Upper lobe of left lung (tissue), 6 donors: ENCODE measurements at regions not wholly inside any gene's neighbourhood (a gene's known extent, or its start where the extent isn't known, plus 50 kb on each side); places are given as distances from the start of the nearest gene placed in this dataset.
A peak's percentile ranks its signal among the peaks of the same experiment; 100 is the strongest.

Source experiments
- ATAC-seq, 2 donors: fragments of 200-7000 bp; cut with Tn5 transposase; one replicate each; pipeline ENCODE4 v1.9.1; 2022; ENCODE audit warnings: mild to moderate bottlenecking in 2 of 2, moderate library complexity in 2 of 2; ENCODE audit not compliant: low FRiP score in 2 of 2
- DNase-seq, 2 donors: peaks; one replicate each; pipeline ENCODE4 v3.0.0-alpha.2; 2019 to 2020
- H3K27ac ChIP-seq, 4 donors: fragments of 200-600 bp; sonication (generic); one replicate each; pipeline ENCODE4 v1.5.1; 2016 to 2019
- H3K27me3 ChIP-seq, 4 donors: fragments of 200-600 bp; sonication (generic); one replicate each; pipeline ENCODE4 v1.5.1; 2017 to 2019
- H3K36me3 ChIP-seq, 4 donors: fragments of 200-600 bp; sonication (generic); one replicate each; pipeline ENCODE4 v1.5.1; 2016 to 2019
- H3K4me1 ChIP-seq, 4 donors: fragments of 200-600 bp; sonication (generic); one replicate each; pipeline ENCODE4 v1.5.1; 2018 to 2019
- H3K4me3 ChIP-seq, 4 donors: fragments of 200-600 bp; sonication (generic); one replicate each; pipeline ENCODE4 v1.5.1; 2017 to 2019; ENCODE audit warnings: mild to moderate bottlenecking in 2 of 4, moderate library complexity in 1 of 4
- H3K9me3 ChIP-seq, 4 donors: fragments of 200-600 bp; sonication (generic); one replicate each; pipeline ENCODE4 v1.5.1; 2018 to 2019
- EP300 ChIP-seq, 4 donors: sonication (generic); formaldehyde crosslinking; IDR thresholded peaks; one replicate each; pipeline ENCODE4 v1.5.1; 2017; ENCODE audit warnings: antibody characterized with exemption in 4 of 4, control low read depth in 2 of 4
- POLR2A ChIP-seq, 4 donors: fragments of 450-650 bp; IDR thresholded peaks; one replicate each; pipeline ENCODE4 v1.5.1; 2016 to 2017; ENCODE audit warnings: antibody characterized with exemption in 4 of 4, mild to moderate bottlenecking in 2 of 4
- POLR2AphosphoS5 ChIP-seq, 2 donors: sonication (generic); formaldehyde crosslinking; IDR thresholded peaks; one replicate each; pipeline ENCODE4 v1.5.1; 2017; ENCODE audit warnings: antibody characterized with exemption in 2 of 2
- WGBS, 2 donors: methylation state at CpG; one replicate each; pipeline ENCODE4 v1.1.5; 2017 to 2018; 5-methylcytosine and 5-hydroxymethylcytosine counted together
- TF ChIP-seq, protein P1 (sequence below), 6 experiments: fragments of 450-650 bp in 4 of 6; fragments of 200-600 bp in 2 of 6; sonication (generic) in 2 of 6; IDR thresholded peaks; one replicate each; pipeline ENCODE4 v1.5.1; 2016 to 2019; ENCODE audit warnings: antibody characterized with exemption in 6 of 6
- donor health status: DM: no; HTN: no; CAD: no; lungs with moderate emphysema.
- donor health status: DM: no; HTN: yes; CAD: no; lungs with severe emphysema.

DNA sequence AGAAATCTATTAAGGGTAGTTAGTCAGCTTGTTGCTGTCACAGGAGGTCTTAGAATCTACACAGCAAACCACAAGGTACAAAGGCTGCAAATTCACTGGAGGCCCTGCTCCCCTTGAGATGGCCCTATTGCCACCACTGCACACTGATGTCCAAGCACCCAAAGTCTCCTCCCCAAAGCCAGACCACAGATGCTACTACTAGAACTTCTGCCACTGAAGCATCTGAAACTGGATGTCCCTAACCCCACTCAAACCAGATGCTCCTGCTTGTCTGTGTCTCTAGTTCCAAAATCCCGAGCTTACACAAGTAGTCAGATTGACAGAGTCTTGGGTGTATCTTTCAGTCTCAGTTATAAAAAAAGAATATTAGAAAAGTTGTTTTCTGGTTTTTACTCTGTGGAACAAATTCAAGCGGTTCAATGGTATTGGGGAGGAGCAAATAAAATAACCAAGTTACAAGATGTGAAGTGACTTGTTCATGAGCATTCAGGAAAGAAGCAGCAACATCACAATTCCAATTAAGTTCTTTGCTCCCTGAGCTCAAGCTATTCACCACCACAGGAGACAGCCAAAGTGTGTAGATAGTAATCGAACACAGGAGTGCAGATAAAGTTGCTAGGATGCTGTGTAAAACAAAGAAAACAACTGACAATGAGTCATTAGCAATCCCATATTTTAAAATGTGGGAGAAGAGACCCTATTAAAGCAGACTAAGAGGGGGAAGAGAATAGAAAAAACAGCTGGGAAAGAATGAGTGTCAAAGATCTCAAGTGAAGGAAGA, 352.3 kb downstream of the PDGFC start:
- no peak overlapping the region for H3K4me3 ChIP-seq
- DNase-seq = no peak
- TF ChIP-seq EP300 (IDR thresholded peaks at IDR 0.05) = no peak
- no peak for TF ChIP-seq POLR2AphosphoS5 (IDR thresholded peaks at IDR 0.05)
- TF ChIP-seq, protein P1, sequence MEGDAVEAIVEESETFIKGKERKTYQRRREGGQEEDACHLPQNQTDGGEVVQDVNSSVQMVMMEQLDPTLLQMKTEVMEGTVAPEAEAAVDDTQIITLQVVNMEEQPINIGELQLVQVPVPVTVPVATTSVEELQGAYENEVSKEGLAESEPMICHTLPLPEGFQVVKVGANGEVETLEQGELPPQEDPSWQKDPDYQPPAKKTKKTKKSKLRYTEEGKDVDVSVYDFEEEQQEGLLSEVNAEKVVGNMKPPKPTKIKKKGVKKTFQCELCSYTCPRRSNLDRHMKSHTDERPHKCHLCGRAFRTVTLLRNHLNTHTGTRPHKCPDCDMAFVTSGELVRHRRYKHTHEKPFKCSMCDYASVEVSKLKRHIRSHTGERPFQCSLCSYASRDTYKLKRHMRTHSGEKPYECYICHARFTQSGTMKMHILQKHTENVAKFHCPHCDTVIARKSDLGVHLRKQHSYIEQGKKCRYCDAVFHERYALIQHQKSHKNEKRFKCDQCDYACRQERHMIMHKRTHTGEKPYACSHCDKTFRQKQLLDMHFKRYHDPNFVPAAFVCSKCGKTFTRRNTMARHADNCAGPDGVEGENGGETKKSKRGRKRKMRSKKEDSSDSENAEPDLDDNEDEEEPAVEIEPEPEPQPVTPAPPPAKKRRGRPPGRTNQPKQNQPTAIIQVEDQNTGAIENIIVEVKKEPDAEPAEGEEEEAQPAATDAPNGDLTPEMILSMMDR (IDR thresholded peaks at IDR 0.05) = no peak
- TF ChIP-seq POLR2A (IDR thresholded peaks at IDR 0.05) = no peak
- 50 to 75% methylated on average over 3 of the region's 3 CpGs for WGBS, 2 donors
- H3K27ac ChIP-seq = no peak overlapping the region
- no peak for ATAC-seq
- no peaks in the 10 kb centered on the region for H3K9me3 ChIP-seq
- H3K36me3 ChIP-seq = no peaks in the 10 kb centered on the region
- no peaks in the 10 kb centered on the region for H3K4me1 ChIP-seq
- no peaks in the 10 kb centered on the region for H3K27me3 ChIP-seq

DNA sequence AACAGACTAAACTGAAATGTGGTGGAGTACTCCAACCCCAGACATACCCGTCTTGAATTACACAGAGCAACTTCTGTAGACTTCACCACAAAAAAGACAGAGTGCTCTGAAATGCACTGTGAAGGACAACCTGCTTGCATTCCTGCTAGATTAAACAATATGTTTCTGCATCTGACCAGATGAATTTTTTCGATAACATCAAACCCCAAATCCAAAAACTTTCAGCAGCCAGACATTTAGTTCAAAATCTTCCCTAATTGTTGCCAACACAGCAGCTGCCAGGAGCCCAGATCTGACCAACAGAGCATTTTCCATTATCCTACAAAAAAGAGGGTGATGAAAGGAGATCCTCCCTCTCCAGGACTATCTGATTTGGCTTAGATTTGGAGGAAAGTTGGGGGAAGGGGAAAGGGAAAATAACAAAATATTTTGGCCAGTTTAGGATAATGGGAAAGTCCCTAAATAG, 356.5 kb downstream of the PDGFC start:
- H3K27ac ChIP-seq = no peak overlapping the region

DNA sequence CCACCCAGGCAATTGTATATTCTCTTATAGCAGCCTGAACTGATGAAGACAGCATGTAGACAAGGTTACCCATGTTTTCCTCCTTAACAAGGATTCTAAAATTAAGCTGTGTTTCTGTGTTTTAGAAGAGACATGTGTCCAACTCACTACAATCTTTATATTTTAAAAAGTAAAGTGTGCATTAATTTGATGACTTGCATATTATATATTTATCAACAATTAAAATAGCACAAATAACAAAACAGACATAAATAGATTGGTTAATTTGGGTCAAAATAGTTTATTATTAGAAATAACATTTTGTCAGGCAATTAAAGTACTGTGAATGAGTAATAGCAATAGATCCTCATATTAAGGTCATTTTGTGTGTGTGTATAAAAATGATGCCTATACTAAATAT, 357.1 kb downstream of the PDGFC start:
- DNase-seq = no peak
- TF ChIP-seq EP300 (IDR thresholded peaks at IDR 0.05) (no peak), POLR2A (IDR thresholded peaks at IDR 0.05) (no peak), POLR2AphosphoS5 (IDR thresholded peaks at IDR 0.05) (no peak)
- TF ChIP-seq, protein P1 (IDR thresholded peaks at IDR 0.05) = no peak
- H3K27ac ChIP-seq = no peak overlapping the region
- H3K4me3 ChIP-seq = no peak overlapping the region
- no peak for ATAC-seq
- H3K36me3 ChIP-seq = no peaks in the 10 kb centered on the region
- H3K27me3 ChIP-seq = no peaks in the 10 kb centered on the region
- H3K9me3 ChIP-seq = no peaks in the 10 kb centered on the region
- H3K4me1 ChIP-seq = no peaks in the 10 kb centered on the region

More for the DNA sequence above, 356.5 kb downstream of the PDGFC start:
- Histone ChIP-seq H3K9me3 (no peaks in the 10 kb centered on the region), H3K4me1 (no peaks in the 10 kb centered on the region), H3K36me3 (no peaks in the 10 kb centered on the region), H3K27me3 (no peaks in the 10 kb centered on the region), H3K4me3 (no peak overlapping the region)
- DNase-seq (no peak), ATAC-seq (peak in 1 of 2 donors; percentile 94)
- WGBS, 2 donors = 50 to 56% methylated on average over 2 of the region's 2 CpGs
- TF ChIP-seq POLR2AphosphoS5 (IDR thresholded peaks at IDR 0.05) = no peak

DNA sequence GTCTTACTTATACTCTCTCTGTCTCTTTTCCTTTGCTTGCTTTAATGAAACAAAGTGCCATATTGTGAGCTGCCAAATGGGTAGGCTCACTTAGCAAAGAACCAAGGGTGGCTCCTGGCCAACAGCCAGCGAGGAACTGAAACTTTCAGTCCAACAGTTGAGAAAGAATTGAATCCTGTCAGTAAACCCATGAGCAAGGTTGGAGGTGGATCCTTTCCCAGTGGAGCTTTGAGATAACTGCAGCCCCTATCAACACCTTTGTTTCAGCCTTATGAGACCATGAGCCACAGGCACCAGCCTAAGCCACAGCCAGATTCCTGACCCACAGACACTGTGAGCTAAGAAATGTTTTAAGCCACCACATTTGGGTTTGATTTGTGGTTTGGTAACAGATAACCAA, 362.2 kb downstream of the PDGFC start:
- TF ChIP-seq EP300 (IDR thresholded peaks at IDR 0.05) (no peak), POLR2AphosphoS5 (IDR thresholded peaks at IDR 0.05) (no peak), POLR2A (IDR thresholded peaks at IDR 0.05) (no peak)
- TF ChIP-seq, protein P1 (IDR thresholded peaks at IDR 0.05) = no peak
- H3K27me3 ChIP-seq = no peaks in the 10 kb centered on the region
- no peaks in the 10 kb centered on the region for H3K4me1 ChIP-seq
- WGBS, 2 donors = 65 to 71% methylated on average over 1 of the region's 1 CpG
- no peak overlapping the region for H3K27ac ChIP-seq
- ATAC-seq (no peak), DNase-seq (peak in 1 of 2 donors; percentile 21)
- no peak overlapping the region for H3K4me3 ChIP-seq
- H3K9me3 ChIP-seq = no peaks in the 10 kb centered on the region
- no peaks in the 10 kb centered on the region for H3K36me3 ChIP-seq

DNA sequence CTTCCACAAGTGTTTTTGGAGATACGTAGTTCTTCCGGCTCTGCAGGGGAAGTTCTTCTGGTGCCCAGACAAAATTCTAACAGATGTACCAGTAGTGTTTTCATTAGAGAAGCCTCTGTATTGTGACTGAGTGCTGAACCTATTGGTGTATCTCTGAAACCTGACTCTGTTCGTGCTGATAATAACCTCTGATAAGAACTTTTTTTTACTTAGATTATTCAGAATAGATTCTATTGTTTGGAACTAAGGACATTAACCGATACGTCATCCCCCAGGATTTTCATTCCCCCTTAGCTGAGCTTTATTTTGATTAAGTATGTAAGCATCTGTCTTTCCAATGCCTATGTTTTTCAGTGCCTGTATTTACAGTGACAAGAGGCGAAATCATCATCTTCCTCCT, 362.9 kb downstream of the PDGFC start:
- H3K27ac ChIP-seq = no peak overlapping the region
- H3K4me1 ChIP-seq = no peaks in the 10 kb centered on the region
- no peak overlapping the region for H3K4me3 ChIP-seq
- TF ChIP-seq POLR2AphosphoS5 (IDR thresholded peaks at IDR 0.05) (no peak), POLR2A (IDR thresholded peaks at IDR 0.05) (no peak), EP300 (IDR thresholded peaks at IDR 0.05) (no peak)
- TF ChIP-seq, protein P1 (IDR thresholded peaks at IDR 0.05) = no peak
- H3K9me3 ChIP-seq = no peaks in the 10 kb centered on the region
- 67 to 73% methylated on average over 5 to 6 of the region's 6 CpGs for WGBS, 2 donors
- H3K27me3 ChIP-seq = no peaks in the 10 kb centered on the region
- DNase-seq = no peak
- no peak for ATAC-seq
- no peaks in the 10 kb centered on the region for H3K36me3 ChIP-seq
